Stomach (tissue), 4 donors: ENCODE measurements at regions not wholly inside any gene's neighbourhood (a gene's known extent, or its start where the extent isn't known, plus 50 kb on each side); places are given as distances from the start of the nearest gene placed in this dataset.

Source experiments
- CTCF ChIP-seq, 7 experiments: fragments of 450-650 bp in 4 of 7; fragments of 200-600 bp in 3 of 7; sonication (generic) in 3 of 7; IDR thresholded peaks; one replicate each; pipeline ENCODE4 v1.5.1; 2016 to 2019; ENCODE audit warnings: antibody characterized with exemption in 7 of 7, control low read depth in 2 of 7, mild to moderate bottlenecking in 1 of 7
- EP300 ChIP-seq: sonication (generic); formaldehyde crosslinking; IDR thresholded peaks from one replicate; pipeline ENCODE4 v1.6.1; 2017; ENCODE audit warnings: antibody characterized with exemption
- POLR2A ChIP-seq, 4 donors: fragments of 450-650 bp; IDR thresholded peaks; one replicate each; pipeline ENCODE4 v1.6.1; 2016; ENCODE audit warnings: antibody characterized with exemption in 4 of 4, control low read depth in 2 of 4, mild to moderate bottlenecking in 1 of 4, moderate library complexity in 1 of 4
- POLR2AphosphoS5 ChIP-seq, 3 donors: sonication (generic); formaldehyde crosslinking; IDR thresholded peaks; one replicate each; pipeline ENCODE4 v1.6.1; 2016; ENCODE audit warnings: antibody characterized with exemption in 3 of 3

GRCh38 chr6:117206944-117207687 lies 58.2 kb upstream of the VGLL2 start:
- no peak for TF ChIP-seq CTCF (IDR thresholded peaks at IDR 0.05)
- no peak for TF ChIP-seq POLR2A (IDR thresholded peaks at IDR 0.05)
- no peak for TF ChIP-seq POLR2AphosphoS5 (IDR thresholded peaks at IDR 0.05)
- TF ChIP-seq EP300: no peak
